Gastroesophageal sphincter (tissue), 3 donors: ENCODE measurements at regions not wholly inside any gene's neighbourhood (a gene's known extent, or its start where the extent isn't known, plus 50 kb on each side); places are given as distances from the start of the nearest gene placed in this dataset.

ENCODE experiments used
- EP300 ChIP-seq: sonication (generic); formaldehyde crosslinking; IDR thresholded peaks from one replicate; pipeline ENCODE4 v1.6.1; 2017; ENCODE audit warnings: antibody characterized with exemption, mild to moderate bottlenecking
- POLR2A ChIP-seq, 2 donors: fragments of 450-650 bp; IDR thresholded peaks; one replicate each; pipeline ENCODE4 v1.6.1; 2017; ENCODE audit warnings: antibody characterized with exemption in 2 of 2, mild to moderate bottlenecking in 2 of 2, moderate library complexity in 1 of 2
- POLR2AphosphoS5 ChIP-seq: sonication (generic); formaldehyde crosslinking; IDR thresholded peaks from one replicate; pipeline ENCODE4 v1.6.1; 2017; ENCODE audit warnings: antibody characterized with exemption
- TF ChIP-seq, protein P1 (sequence below), 4 experiments: fragments of 200-600 bp in 2 of 4; fragments of 450-650 bp in 2 of 4; sonication (generic) in 1 of 4; IDR thresholded peaks; one replicate each; pipeline ENCODE4 v1.5.1; 2017 to 2019; ENCODE audit warnings: antibody characterized with exemption in 4 of 4, mild to moderate bottlenecking in 2 of 4, moderate library complexity in 2 of 4

- TF ChIP-seq, protein P1, sequence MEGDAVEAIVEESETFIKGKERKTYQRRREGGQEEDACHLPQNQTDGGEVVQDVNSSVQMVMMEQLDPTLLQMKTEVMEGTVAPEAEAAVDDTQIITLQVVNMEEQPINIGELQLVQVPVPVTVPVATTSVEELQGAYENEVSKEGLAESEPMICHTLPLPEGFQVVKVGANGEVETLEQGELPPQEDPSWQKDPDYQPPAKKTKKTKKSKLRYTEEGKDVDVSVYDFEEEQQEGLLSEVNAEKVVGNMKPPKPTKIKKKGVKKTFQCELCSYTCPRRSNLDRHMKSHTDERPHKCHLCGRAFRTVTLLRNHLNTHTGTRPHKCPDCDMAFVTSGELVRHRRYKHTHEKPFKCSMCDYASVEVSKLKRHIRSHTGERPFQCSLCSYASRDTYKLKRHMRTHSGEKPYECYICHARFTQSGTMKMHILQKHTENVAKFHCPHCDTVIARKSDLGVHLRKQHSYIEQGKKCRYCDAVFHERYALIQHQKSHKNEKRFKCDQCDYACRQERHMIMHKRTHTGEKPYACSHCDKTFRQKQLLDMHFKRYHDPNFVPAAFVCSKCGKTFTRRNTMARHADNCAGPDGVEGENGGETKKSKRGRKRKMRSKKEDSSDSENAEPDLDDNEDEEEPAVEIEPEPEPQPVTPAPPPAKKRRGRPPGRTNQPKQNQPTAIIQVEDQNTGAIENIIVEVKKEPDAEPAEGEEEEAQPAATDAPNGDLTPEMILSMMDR (IDR thresholded peaks at IDR 0.05): no peak
- TF ChIP-seq POLR2AphosphoS5 (no peak), POLR2A (IDR thresholded peaks at IDR 0.05) (no peak), EP300 (no peak)
These were observed 221.1 kb downstream of the C1D start for GRCh38 chr2:67841711-67842110.
